BLaER1 treated with 17β-estradiol and CSF1 and Interleukin-3, amounts not matched to agents 10 nM and 100 nM (cell line): ENCODE measurements at regions not wholly inside any gene's neighbourhood (a gene's known extent, or its start where the extent isn't known, plus 50 kb on each side); places are given as distances from the start of the nearest gene placed in this dataset.
A peak's percentile ranks its signal among the peaks of the same experiment; 100 is the strongest.

Experiments
- H3K27ac ChIP-seq, 11 experiments: shearing (Covaris generic); formaldehyde crosslinking; 2 replicates each; pipeline ENCODE4 v1.8.1; 2022
- H3K27me3 ChIP-seq, 11 experiments: shearing (Covaris generic); formaldehyde crosslinking; 2 replicates each; pipeline ENCODE4 v1.8.1; 2022
- H3K36me3 ChIP-seq, 11 experiments: shearing (Covaris generic); formaldehyde crosslinking; 2 replicates each; pipeline ENCODE4 v1.8.1; 2022
- H3K4me1 ChIP-seq, 10 experiments: shearing (Covaris generic); formaldehyde crosslinking; 2 replicates each; pipeline ENCODE4 v1.8.1; 2022
- H3K4me2 ChIP-seq, 11 experiments: shearing (Covaris generic); formaldehyde crosslinking; 2 replicates each; pipeline ENCODE4 v1.8.1; 2022
- H3K4me3 ChIP-seq, 10 experiments: shearing (Covaris generic); formaldehyde crosslinking; 2 replicates each; pipeline ENCODE4 v1.8.1; 2022
- H3K9ac ChIP-seq, 11 experiments: shearing (Covaris generic); formaldehyde crosslinking; 2 replicates each; pipeline ENCODE4 v1.8.1; 2022
- H3K9me3 ChIP-seq, 11 experiments: shearing (Covaris generic); formaldehyde crosslinking; replicated peaks in 1 of 11; 2 replicates each; pipeline ENCODE4 v1.8.1; 2022
- H4K20me1 ChIP-seq, 11 experiments: shearing (Covaris generic); formaldehyde crosslinking; 2 replicates each; pipeline ENCODE4 v1.8.1; 2022
- Cebpa-rat ChIP-seq, 11 experiments: shearing (Covaris generic); IDR thresholded peaks; 2 replicates each; pipeline ENCODE4 v1.8.1; 2022

- H3K27ac ChIP-seq, result no peak overlapping the region
- no peak overlapping the region for H3K4me3 ChIP-seq
- peaks cover 8 to 39% (median 28%) of the 10 kb centered on the region in 10 experiments; a peak in 18 of 20 replicates for H3K4me1 ChIP-seq
- H3K9ac ChIP-seq, result no peak overlapping the region
- H3K27me3 ChIP-seq, result no peaks in the 10 kb centered on the region
- H3K4me2 ChIP-seq, result no peak overlapping the region
- no peak for TF ChIP-seq Cebpa-rat (IDR thresholded peaks at IDR 0.05)
- no peaks in the 10 kb centered on the region for H3K36me3 ChIP-seq
- peaks cover 0 to 20% (median 0%) of the 10 kb centered on the region in 11 experiments; a peak in 7 of 22 replicates for H3K9me3 ChIP-seq
- no peaks in the 10 kb centered on the region for H4K20me1 ChIP-seq
Measured at GRCh38 chr6:14540276-14540675, 422.7 kb downstream of the CD83 start.

- peaks cover 0 to 17% (median 0%) of the 10 kb centered on the region in 11 experiments; a peak in 7 of 22 replicates for H3K9me3 ChIP-seq
- no peak overlapping the region for H3K4me3 ChIP-seq
- H3K4me2 ChIP-seq, result peak overlapping the region in 3 of 11 experiments; percentile 41 to 55 (median 55); a peak in 3 of 22 replicates
- TF ChIP-seq Cebpa-rat (IDR thresholded peaks at IDR 0.05), result no peak
- peaks cover 8 to 46% (median 34%) of the 10 kb centered on the region in 10 experiments; a peak in 18 of 20 replicates for H3K4me1 ChIP-seq
- no peak overlapping the region for H3K27ac ChIP-seq
- no peak overlapping the region for H3K9ac ChIP-seq
- H4K20me1 ChIP-seq, result no peaks in the 10 kb centered on the region
- no peaks in the 10 kb centered on the region for H3K27me3 ChIP-seq
- no peaks in the 10 kb centered on the region for H3K36me3 ChIP-seq
Measured at GRCh38 chr6:14540810-14541540, 423.4 kb downstream of the CD83 start.

- no peak for TF ChIP-seq Cebpa-rat (IDR thresholded peaks at IDR 0.05)
- Histone ChIP-seq H3K9ac (no peak overlapping the region), H3K9me3 (peaks cover 0 to 6% (median 0%) of the 10 kb centered on the region in 11 experiments; a peak in 2 of 22 replicates), H3K27ac (no peak overlapping the region), H4K20me1 (no peaks in the 10 kb centered on the region), H3K4me3 (no peak overlapping the region), H3K36me3 (no peaks in the 10 kb centered on the region), H3K4me2 (peak overlapping the region in 10 of 11 experiments; percentile 24 to 57 (median 38); a peak in 15 of 22 replicates), H3K27me3 (no peaks in the 10 kb centered on the region), H3K4me1 (peaks cover 8 to 47% (median 34%) of the 10 kb centered on the region in 10 experiments; a peak in 18 of 20 replicates)
Measured at GRCh38 chr6:14542670-14543366, 425.2 kb downstream of the CD83 start.

GRCh38 chr6:14543971-14544585 lies 426.5 kb downstream of the CD83 start:
- H3K4me3 ChIP-seq, result no peak overlapping the region
- peak overlapping the region in 8 of 11 experiments; percentile 28 to 59 (median 48); a peak in 11 of 22 replicates for H3K4me2 ChIP-seq
- no peaks in the 10 kb centered on the region for H3K36me3 ChIP-seq
- TF ChIP-seq Cebpa-rat (IDR thresholded peaks at IDR 0.05), result no peak
- H3K9me3 ChIP-seq, result peaks cover 0 to 5% (median 0%) of the 10 kb centered on the region in 11 experiments; a peak in 2 of 22 replicates
- H3K4me1 ChIP-seq, result peaks cover 8 to 47% (median 34%) of the 10 kb centered on the region in 10 experiments; a peak in 18 of 20 replicates
- no peak overlapping the region for H3K27ac ChIP-seq
- no peak overlapping the region for H3K9ac ChIP-seq
- H3K27me3 ChIP-seq, result no peaks in the 10 kb centered on the region
- no peaks in the 10 kb centered on the region for H4K20me1 ChIP-seq

GRCh38 chr6:14544666-14545065 lies 427.1 kb downstream of the CD83 start:
- H3K27ac ChIP-seq, result no peak overlapping the region
- H3K9ac ChIP-seq, result no peak overlapping the region
- H3K4me1 ChIP-seq, result peaks cover 8 to 51% (median 34%) of the 10 kb centered on the region in 10 experiments; a peak in 18 of 20 replicates

GRCh38 chr6:14545496-14545895 lies 427.9 kb downstream of the CD83 start:
- H3K4me2 ChIP-seq, result peak overlapping the region in 7 of 11 experiments; percentile 28 to 59 (median 47); a peak in 11 of 22 replicates
- TF ChIP-seq Cebpa-rat (IDR thresholded peaks at IDR 0.05), result no peak
- no peaks in the 10 kb centered on the region for H3K36me3 ChIP-seq
- no peak overlapping the region for H3K9ac ChIP-seq
- no peak overlapping the region for H3K27ac ChIP-seq
- H4K20me1 ChIP-seq, result no peaks in the 10 kb centered on the region
- H3K9me3 ChIP-seq, result no peaks in the 10 kb centered on the region
- H3K4me3 ChIP-seq, result no peak overlapping the region
- H3K4me1 ChIP-seq, result peaks cover 8 to 59% (median 34%) of the 10 kb centered on the region in 10 experiments; a peak in 18 of 20 replicates
- no peaks in the 10 kb centered on the region for H3K27me3 ChIP-seq

More at GRCh38 chr6:14544666-14545065, 427.1 kb downstream of the CD83 start:
- Histone ChIP-seq H4K20me1 (no peaks in the 10 kb centered on the region), H3K36me3 (no peaks in the 10 kb centered on the region), H3K4me2 (peak overlapping the region in 8 of 11 experiments; percentile 28 to 59 (median 48); a peak in 14 of 22 replicates), H3K4me3 (no peak overlapping the region), H3K9me3 (peaks cover 0 to 5% (median 0%) of the 10 kb centered on the region in 11 experiments; a peak in 2 of 22 replicates), H3K27me3 (no peaks in the 10 kb centered on the region)
- TF ChIP-seq Cebpa-rat (IDR thresholded peaks at IDR 0.05), result no peak

- TF ChIP-seq Cebpa-rat (IDR thresholded peaks at IDR 0.05), result no peak
- Histone ChIP-seq H4K20me1 (no peaks in the 10 kb centered on the region), H3K9me3 (no peaks in the 10 kb centered on the region), H3K36me3 (no peaks in the 10 kb centered on the region), H3K9ac (no peak overlapping the region), H3K27ac (no peak overlapping the region), H3K27me3 (no peaks in the 10 kb centered on the region), H3K4me1 (peaks cover 8 to 64% (median 37%) of the 10 kb centered on the region in 10 experiments; a peak in 18 of 20 replicates), H3K4me2 (peak overlapping the region in 3 of 11 experiments; percentile 49 to 59 (median 57); a peak in 5 of 22 replicates), H3K4me3 (no peak overlapping the region)
Measured at GRCh38 chr6:14546036-14546435, 428.5 kb downstream of the CD83 start.

- Histone ChIP-seq H3K4me2 (no peak overlapping the region), H3K9ac (no peak overlapping the region), H3K36me3 (no peaks in the 10 kb centered on the region), H4K20me1 (no peaks in the 10 kb centered on the region), H3K27ac (no peak overlapping the region), H3K27me3 (no peaks in the 10 kb centered on the region), H3K4me3 (no peak overlapping the region), H3K4me1 (peaks cover 7 to 62% (median 33%) of the 10 kb centered on the region in 10 experiments; a peak in 18 of 20 replicates), H3K9me3 (no peaks in the 10 kb centered on the region)
- no peak for TF ChIP-seq Cebpa-rat (IDR thresholded peaks at IDR 0.05)
Measured at GRCh38 chr6:14547284-14547998, 429.9 kb downstream of the CD83 start.
